Hepatic stellate cell (primary cell): ENCODE measurements at regions not wholly inside any gene's neighbourhood (a gene's known extent, or its start where the extent isn't known, plus 50 kb on each side); places are given as distances from the start of the nearest gene placed in this dataset.

Experiments
- DNase-seq: peaks from one replicate; pipeline ENCODE4 v3.0.0; 2011; ENCODE audit warnings: low spot score

GRCh38 chr2:47265158-47265557 is 88.8 kb upstream of the CALM2 start:
- DNase-seq, result no peak

DNA sequence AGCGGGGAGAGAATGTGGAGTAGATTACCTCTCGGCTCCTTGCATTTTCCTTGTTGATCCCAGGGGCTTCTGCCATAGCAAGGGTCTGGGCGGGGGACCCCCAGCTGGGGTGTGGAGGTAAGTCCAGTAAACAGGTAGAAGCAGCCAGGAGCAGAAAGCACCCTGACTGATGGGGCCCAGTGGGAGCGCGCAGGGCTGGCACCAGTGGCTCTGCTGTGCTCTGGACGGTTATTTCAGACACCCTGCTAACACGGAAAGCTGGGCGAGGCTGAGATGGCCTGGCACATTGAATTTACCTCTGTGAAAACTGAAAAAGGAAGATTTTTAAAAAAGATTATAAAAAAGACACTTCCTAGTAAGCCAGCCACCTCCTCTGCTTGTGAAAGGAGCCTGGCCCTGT is 88.4 kb upstream of the CALM2 start:
- DNase-seq, result no peak

DNA sequence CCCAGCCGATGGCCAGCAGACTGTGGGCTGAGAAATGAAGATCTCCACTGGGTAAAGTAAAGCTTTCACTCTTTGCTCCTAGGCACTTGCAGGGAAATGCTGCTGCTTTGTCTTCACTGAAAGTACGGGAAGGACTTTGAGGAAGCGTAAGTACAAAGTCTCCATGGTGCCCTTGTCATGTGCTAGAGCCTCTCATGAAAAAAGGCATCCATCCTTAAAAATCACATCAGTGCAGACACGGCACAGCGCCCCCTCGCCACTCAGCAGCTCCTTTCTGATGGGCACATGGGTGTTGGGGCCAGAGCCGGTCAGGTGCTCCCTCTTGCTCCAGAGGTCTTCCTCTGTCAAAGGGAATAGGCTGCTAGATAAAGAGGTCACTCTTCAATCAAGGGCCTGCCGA is 87.8 kb upstream of the CALM2 start:
- no peak for DNase-seq

GRCh38 chr2:47262657-47263056 is 86.3 kb upstream of the CALM2 start:
- DNase-seq, result no peak

DNA sequence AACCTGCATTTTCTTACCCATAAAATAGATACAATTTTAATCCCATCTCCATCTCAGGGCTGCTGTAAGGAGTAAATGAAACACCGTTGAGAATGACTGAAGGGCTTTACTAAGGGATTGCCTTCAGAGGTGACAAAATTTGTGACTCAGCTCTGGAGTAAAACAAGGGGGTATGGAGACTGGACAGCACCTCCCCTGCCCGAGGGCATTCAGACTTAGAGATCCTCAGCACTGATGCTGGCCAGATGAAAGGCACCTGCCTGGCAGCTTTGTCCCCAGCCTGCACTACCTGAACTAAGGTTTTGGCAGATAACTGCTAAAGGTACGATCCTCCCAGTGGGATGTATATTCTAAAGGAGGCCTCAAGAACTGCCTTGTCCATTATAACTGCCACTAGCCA is 84.7 kb upstream of the CALM2 start:
- no peak for DNase-seq

GRCh38 chr2:47259829-47260228 is 83.5 kb upstream of the CALM2 start:
- no peak for DNase-seq

DNA sequence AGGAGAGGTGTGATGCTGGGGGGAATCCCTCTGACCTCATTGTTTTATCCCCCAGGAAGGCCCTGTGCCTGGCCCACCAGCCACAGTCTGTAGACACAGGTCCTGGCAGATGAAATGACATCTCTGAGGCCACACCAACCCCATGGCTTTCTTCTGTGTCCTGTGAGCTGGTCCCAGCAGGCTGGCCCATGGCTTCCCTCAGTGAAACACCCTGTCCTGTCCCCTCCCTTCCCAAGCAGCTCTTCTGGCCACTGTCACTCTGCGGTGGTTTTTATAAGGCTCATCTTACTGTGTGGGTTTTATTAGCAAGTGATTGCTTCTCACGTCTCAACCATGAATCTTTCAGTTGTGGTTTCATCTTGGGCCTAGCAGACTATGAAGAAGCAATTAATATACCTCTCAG is 81.6 kb upstream of the CALM2 start:
- DNase-seq, result no peak

DNA sequence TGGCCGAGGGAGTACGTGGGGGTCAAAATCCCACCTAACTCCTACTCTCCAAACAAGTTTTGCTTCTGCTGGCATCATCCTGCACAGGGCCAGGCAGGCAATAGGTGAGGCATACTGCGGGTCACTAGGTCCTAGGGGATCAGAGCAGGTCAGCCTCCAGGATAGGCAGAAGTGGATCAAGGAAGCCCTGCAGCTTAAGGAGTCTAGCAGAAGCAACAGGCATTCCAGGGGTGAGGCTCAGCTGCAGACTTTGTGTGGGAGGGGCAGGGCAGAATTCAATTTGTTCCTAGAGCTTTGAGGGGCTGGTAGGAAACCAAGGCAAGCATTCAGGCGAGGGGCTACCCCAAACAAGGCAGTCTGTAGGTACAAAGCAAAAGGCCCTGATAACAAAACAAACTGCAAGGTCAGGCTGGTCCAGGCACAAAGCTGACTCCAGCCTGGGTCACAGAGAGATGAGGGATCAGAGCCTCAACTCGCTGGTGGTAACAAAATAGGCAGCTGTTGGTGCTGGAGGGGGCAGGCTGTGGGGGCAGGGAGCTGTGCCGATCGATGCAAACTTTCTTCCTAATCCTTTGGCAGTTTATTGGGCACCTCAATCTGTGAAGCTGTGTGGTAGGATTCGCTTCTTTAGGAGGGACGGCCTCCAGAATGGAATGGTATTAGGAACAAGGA is 80.2 kb upstream of the CALM2 start:
- DNase-seq, result no peak

DNA sequence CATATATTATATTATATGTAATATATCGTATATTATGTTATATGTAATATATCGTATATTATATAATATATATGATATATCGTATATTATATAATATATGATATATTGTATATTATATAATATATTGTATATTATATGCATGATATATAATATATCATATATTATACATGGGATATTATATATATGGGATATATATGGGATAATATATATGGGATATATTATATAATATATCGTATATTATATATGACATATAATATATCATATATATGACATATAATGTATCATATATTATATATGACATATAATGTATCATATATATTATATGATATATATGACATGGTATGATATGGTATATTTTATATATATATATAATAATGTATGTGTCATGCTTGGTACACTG is 79.5 kb upstream of the CALM2 start:
- no peak for DNase-seq

- no peak for DNase-seq
Measured at GRCh38 chr2:47254464-47254863, 78.2 kb upstream of the CALM2 start.

- DNase-seq, result no peak
Measured at GRCh38 chr2:47253447-47253846, 77.1 kb upstream of the CALM2 start.

- no peak for DNase-seq
Measured at GRCh38 chr2:47251404-47251675, 75.0 kb upstream of the CALM2 start.

GRCh38 chr2:47250586-47251403 is 74.5 kb upstream of the CALM2 start:
- no peak for DNase-seq

- no peak for DNase-seq
Measured at GRCh38 chr2:47249931-47250330, 73.6 kb upstream of the CALM2 start.

GRCh38 chr2:47249157-47249900 is 73.0 kb upstream of the CALM2 start:
- no peak for DNase-seq

DNA sequence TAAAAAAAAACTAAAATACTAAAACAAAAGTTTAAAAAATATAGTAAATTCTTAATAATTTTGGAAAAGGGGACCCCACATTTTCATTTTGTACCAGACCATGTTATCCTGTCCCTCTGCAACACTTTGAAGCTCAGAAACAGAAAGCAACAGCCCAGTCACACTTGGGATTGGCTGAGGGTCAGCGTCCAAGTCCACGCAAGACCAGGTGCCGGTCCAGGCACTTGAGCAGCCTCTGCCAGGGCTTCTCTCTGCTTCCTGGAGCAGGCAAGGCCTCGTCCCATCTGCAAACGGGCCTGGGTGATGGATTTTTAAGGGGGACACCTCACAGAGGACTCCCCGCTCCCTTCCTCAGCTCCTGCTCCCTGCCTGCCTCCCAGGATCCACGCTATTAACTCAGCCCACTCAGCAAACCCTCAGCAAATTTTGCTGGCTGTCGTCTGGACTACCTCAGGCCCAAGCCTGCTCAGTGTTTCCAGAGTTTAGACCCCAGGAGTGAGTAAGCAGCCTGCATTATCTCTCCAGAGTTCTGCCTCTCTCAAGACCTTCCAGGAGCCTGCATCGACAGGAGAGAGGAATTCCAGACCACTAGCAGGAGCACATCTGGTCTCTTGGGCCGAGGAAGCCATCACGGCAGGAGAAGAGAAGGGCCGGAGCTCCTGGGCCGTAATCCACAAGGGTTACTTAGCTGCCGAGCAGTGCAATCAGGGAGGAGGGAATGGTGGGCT is 67.4 kb upstream of the CALM2 start:
- no peak for DNase-seq

GRCh38 chr2:47241715-47242114 is 65.4 kb upstream of the CALM2 start:
- no peak for DNase-seq

- DNase-seq, result no peak
Measured at GRCh38 chr2:47239119-47239969, 63.0 kb upstream of the CALM2 start.

DNA sequence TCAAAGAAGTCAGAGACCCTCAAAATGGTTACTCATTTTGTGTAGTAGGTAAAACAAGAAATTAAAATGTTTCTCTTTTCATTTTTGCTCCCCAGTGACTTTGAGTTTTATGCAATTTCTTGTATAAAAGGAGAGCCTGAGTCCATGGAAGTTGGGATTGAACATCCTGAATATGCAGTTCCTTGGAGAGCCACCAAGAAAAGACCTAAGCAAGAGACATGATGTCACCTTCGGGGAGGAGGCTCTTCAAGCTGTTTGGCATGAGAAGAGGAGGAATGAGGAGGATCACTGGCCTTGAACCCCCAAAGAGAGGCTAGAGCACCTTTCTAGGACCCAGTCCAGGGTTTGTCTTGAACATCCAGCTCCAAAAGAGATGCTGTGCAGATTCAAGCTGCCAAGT is 62.3 kb upstream of the CALM2 start:
- no peak for DNase-seq

GRCh38 chr2:47237375-47238334 is 61.3 kb upstream of the CALM2 start:
- peak; percentile 80 for DNase-seq
